NCI-H1417 (cell line): ENCODE measurements at regions not wholly inside any gene's neighbourhood (a gene's known extent, or its start where the extent isn't known, plus 50 kb on each side); places are given as distances from the start of the nearest gene placed in this dataset.

Experiments used
- DNase-seq, 3 experiments: peaks; one replicate each; lab custom pipeline; 2025; lab: John Stamatoyannopoulos, UW

DNA sequence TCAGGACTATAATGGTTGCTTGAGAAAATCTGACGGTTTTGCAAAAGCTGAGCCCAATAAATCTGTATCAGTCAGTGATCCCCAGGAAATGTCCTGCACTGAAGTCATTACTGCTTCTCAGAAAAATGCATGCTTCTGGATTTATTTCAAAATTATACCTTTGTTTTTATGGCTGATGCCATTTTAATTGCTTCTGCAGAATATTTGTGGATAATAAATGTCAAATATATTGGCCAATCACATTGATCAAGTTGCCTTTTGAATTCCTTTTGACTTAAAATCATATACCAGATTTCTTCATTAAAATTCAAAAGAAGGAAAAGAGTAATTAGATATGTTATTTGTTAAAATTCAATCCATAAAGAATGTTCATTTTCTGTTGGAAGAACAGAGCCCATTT lies 842.9 kb upstream of the ADGRL4 start:
- DNase-seq: no peak

DNA sequence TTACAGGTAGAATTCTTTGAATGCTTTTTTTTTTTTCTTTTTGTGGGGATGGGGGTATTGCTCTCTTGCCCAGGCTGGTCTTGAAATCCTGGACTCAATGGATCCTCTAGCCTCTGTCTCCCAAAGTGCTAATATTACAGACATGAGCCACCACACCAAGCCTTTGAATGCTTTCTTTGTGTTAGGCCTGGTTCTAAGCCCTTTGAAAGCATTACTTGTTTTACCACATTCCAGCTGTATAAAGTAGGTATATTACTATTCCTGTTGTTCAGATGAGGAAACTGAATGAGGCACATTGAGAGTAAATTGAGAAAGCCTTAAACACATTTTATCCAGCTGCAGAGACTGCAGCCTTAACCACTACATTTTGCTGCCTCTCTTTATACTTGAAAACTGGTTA lies 841.8 kb upstream of the ADGRL4 start:
- peak in 1 of 3 experiments; percentile 14 for DNase-seq

DNA sequence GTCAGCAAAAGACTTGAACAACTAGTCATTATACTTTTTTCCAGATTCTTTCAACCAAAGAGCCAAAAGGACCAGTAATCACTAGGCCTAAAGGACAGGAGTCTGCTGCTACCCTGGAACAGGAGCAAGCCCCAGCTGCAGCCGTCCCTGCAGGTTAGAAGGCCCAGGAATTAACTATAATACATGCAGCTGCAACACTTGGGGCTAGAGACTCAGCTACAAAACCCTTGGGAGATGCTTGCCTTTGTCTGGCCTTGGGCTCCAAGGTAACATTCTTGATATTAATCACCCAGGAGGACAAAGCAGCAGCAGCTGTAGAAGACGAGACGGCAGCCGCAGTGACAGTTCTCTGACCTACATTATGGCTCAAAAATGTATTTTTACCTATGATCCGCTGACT lies 841.2 kb upstream of the ADGRL4 start:
- DNase-seq: peak; percentile 7 to 58 (median 38)

DNA sequence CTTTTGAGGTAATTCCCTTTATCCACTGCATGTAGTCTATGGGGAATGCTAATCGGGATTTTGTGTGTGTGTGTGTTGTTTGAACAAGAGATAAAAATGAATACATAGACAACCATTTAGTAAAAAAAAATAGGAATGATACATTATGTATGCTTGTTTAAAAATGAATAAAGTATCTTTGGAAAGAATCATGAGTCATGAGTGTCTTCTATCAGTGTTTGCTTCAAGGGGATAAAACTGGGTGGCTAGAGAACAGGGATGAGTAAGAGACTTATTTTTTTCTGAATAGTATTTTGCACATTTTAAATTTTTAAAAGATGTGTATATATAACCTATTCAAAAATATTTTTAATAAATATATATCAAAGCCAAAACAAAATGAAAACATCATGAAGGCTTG lies 839.4 kb upstream of the ADGRL4 start:
- DNase-seq: no peak

DNA sequence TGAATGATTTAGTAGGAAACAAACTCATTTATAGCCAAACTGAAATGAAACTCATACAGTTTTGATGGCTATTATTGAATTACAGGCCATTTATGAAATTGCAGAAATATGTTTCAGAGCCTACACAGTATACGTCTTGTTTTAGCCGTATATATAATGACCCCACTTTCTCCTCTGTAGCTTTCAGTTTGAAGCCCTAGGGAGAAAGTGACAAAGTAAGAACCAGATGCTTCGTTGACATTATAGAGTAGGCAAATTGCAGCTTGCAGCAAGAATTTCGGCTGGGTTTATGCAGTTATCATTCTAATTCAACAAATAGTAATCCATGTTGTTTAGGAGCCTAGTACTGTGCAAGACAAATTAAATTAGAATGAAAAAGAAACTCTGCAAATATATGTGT lies 836.3 kb upstream of the ADGRL4 start:
- no peak for DNase-seq

DNA sequence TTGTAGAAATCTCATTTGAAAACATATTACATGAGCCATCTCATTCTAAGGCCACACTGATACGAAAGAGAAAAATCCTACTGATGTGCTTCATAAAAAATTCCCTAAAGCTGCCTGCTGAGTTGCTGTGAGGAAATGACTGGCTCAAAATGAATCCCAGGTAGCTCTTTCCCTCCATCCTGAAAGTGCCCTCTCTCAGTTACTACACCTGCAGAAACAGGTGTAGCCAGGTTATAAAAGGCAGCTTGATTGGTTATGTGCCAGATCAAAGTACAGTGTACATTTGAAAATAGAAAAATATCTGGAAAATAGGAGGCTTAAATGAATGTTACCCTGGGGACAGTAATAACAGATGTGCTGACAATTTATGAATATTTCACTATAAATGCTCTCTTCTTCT lies 833.4 kb upstream of the ADGRL4 start:
- DNase-seq: peak in 1 of 3 experiments; percentile 39

DNA sequence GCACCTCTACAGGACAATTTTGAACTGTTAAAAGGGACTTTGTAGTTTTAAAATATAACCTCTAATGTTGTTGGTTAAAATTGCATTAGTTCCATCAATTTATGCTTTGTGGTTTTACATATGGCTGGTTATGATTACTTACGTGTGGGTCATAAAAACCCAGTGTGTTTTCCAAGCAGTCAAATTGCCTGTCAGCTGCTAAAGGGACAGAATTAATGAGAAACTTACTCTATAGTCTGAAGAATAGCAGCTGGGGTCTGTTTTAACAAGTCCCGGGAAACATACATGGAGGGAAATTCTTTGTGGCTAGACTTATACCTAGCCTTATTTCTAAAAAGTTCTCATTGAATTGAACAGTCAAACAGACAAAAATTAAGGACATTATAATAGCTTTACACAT lies 820.9 kb upstream of the ADGRL4 start:
- DNase-seq: no peak

DNA sequence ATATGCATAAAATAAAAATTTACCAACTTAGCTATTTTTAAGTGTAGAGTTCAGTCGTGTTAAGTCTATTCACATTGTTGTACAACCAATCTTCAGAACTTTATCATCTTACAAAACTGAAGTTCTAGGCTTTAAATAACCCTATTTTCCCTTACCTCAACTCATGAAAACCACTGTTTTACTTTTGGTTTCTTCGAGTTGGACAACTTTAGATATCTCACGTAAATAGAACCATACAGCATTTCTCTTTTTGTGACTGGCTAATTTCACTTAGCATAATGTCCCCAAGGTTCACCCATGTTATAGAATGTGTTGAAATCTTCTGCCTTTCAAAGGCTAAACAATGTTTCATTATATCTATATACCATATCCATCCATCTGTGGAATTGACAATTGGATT lies 819.0 kb upstream of the ADGRL4 start:
- no peak for DNase-seq

DNA sequence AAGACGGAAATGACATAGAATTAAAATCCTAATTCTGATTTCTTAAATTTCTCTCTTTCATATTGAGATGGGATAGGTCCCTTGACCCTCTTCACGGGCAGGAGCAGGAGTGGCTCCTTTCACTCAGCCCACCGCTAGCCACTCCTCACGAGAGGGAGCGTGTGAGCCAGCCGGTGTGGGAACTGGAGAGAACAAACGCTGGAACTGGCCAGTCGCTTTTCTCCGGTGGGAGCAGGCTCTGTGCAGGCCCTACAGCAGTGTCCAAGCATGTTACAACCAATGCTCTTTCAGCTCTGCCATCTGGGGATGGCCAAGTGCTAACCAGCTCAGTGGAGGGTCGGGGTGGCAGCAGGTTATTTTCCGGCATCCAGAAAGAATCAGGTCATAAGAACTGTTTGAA lies 815.5 kb upstream of the ADGRL4 start:
- DNase-seq: no peak

DNA sequence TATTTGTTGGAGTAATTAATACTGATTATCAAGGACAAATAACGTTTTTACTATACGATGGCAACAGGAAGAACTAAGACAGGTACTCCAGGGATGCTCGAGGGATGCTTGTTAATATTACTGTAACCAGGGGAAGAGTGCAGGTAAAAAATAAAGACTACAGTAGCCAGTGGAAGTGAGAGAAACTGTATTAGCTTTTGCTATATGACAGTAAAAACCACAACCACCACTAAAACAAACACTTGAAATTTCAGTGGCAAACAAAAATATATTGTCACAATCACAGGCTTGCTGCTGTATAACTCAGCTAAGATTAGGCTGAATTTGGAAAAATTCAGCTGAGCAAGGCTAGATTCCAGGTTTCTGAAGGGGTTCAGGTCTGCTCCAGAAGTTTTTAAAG lies 812.6 kb upstream of the ADGRL4 start:
- DNase-seq: no peak

DNA sequence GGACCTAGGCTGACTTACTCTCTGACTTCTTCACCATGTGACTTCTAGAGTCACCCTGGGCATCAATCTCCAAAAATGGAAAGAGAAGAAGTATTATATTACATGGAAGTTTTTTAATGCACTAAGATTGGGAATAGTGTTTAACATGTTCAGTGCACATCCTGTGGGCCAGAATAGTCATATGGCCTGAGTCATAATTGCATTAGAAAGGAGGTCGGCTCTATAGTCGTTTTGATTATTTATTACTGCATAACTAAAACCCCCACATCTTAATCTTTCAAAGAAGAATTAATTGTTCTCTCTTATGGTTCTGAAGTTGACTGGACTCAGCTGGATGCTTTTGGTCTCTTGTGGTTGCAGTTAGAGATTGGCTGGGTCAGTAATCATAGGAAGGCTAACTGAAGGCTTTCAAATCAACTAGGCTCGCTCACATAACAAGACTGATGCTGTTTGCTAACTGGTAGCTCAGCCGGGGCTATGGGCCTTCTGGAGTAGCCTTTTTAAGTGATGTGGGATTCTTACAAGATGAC lies 810.6 kb upstream of the ADGRL4 start:
- no peak for DNase-seq

DNA sequence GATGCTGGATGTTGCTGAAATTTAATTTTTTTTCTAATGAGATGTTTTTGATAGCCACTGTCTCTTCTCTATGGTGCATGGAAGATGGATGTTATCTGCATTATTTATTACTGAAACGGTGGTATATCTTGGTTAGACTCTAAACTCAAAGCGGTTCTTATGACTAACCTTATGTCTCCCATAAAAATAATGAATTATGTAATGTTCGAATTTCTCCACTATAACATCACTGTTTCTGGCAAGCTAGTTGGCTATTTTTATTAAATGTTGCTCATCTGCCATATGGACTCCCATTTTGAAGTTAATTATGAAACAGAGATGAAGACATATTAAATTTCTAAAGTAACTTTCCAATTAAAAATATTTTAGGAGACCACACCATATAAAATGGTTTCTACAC lies 808.6 kb upstream of the ADGRL4 start:
- DNase-seq: no peak

DNA sequence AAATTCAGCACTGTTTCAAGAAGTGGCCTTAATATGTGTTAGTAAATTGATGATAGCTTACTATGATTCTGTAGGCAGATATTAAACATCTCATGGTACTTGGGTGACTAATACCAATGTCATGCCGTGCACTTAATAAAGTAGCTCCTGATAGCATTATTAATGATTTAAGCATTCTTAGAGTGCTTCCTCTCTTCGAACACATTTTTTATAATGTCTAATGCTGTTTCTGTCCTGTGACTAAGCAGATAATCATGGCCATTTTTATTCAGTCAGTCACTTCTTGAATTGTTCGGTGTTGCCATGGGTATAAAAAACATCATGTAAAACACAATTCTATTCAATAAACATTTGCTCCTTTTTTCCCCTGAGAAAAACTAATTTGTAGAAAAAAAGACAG lies 804.6 kb upstream of the ADGRL4 start:
- no peak for DNase-seq

DNA sequence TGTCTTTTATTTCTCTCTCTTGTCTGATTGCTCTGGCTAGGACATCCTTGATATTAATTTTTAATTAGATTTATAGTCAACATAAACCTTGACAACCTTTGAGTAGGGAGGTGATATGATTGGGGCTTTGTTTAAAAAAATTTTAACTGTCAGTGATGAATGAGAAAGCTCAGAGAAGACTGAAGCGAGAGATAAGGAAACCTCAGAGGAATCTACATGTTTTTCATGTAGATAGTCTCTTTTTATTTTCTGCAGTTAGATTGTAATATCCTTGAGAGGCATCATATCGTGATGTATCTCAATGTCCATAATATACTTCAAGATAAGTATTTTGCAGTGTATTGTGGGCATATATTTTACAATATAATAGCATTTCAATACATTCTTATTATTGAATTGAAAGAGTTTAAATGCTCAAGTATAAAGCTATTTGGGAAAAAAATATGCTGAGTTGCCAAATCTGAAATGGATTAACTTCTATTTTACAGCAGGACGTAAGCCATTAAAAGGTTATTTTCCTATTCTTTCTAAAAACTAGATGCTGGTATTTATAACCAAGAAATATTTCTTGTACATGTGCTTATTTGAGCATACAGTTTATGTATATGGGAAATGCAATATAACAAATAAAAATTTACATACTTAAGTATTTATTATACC lies 802.4 kb upstream of the ADGRL4 start:
- no peak for DNase-seq

DNA sequence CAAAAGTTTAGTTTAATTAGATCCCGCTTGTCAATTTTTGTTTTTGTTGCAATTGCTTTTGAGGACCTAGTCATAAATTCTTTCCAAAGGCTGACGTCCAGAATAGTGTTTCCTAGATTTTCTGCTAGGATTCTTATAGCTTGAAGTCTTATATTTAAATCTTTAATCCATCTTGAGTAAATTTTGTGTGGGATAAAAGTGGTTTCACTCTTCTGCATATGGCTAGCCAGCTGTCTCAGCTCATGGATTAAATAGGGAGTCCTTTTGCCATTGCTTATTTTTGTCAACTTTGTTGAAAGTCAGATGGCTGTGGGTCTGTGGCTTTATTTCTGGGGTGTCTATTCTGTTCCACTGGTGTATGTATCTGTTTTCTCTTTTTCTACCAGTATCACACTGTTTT lies 801.3 kb upstream of the ADGRL4 start:
- DNase-seq: no peak

DNA sequence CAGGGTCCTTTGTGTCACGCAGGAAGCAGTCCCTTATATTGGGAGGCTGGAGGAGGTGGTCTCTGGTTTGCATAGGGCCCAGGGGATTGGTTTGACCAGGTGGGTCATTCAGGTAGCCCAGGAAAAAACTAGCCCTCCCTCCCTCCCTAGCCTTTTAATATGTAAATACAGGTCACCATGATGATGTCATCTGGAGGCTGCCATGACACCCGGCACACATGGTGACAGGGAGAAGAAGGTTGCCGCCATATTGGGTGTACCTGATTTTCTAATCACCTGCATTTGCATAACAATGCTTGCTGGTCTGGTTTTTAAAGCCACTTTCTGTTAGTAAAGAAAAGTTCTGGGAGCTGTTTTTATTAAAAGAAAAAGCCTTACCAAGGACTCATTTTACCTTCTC lies 791.0 kb upstream of the ADGRL4 start:
- DNase-seq: no peak

DNA sequence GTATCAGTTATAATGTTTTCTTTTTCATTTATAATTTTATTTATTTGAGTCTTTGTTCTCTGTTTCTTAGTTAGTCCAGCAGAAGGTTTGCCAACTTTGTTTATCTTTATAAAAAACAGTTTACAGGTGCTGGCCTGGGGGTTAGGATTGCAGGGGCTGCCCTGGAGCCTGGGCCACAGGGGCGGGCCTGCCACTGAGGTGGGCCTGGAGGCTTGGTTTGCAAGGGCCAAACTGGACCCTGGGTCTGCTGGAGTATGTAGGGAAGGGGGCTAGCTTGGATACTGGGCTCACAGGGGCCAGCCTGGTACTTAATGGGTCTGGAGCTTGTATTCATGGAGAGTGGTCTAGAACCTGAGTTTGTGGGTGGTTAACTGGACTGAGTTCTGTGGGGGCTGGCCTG lies 789.9 kb upstream of the ADGRL4 start:
- no peak for DNase-seq

DNA sequence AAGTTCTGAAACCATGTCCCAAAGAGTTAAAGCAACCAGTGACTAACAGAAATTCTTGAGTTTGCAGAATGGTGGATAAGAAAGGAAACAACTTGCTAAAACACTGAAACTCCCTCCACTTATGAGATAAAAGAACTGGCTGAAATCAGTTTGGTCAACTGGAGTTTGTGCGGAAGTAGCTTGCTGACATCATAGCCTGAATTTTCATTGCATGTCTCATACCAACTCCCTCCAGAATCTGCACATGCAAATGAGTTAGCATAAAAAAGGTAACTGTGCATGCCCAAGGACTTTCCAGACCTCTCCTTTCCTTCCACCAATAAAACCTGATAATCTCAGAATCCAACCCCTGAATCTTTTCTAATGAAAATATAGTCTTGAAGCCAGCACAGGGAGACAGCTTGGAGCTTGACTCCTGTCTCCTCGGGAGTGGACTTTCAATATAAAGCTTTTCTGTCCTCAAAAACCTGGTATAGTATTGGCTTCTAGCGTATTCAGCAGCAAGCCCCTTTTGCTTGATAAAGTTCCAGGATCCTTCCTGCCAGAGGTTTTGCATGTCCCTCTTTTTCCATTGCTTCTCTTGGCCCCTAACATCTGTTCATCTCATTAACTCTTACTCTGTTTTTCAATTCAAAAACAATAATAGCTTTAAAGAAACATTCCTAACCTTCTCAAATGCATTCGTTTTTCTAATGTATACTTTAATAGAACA lies 785.8 kb upstream of the ADGRL4 start:
- DNase-seq: no peak

DNA sequence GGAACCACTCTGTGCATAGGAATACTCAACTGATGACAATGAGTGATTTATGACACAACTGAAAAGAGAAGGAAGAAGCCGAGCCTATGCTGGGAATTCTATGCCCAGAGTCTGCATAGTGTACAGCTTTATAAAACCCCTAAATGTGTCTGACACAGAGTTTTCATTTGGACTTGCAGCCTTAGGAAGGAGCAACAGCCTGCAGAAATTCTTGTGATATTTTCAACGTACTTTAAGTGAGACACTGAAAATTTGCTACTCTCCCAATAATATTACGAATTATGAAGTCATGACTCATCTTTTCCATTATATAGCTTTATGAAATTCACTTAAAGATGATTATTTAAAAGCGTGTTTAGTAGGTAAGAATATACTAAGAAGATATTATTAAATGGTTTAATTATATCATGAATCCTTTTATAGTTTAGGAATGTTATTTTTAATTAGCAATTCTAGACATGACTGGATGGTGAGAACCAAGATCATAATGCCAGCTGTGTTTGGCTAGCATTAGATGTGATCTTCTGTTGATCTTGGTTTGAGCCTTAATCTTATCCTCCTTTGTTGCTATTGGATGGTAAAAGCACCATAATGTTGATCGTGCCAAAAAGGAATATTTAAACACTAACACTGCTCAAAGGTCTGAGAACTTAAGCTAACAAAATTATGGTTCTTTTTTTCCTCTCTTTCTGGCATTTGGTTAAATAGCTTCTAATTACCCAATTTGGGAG lies 785.1 kb upstream of the ADGRL4 start:
- no peak for DNase-seq

DNA sequence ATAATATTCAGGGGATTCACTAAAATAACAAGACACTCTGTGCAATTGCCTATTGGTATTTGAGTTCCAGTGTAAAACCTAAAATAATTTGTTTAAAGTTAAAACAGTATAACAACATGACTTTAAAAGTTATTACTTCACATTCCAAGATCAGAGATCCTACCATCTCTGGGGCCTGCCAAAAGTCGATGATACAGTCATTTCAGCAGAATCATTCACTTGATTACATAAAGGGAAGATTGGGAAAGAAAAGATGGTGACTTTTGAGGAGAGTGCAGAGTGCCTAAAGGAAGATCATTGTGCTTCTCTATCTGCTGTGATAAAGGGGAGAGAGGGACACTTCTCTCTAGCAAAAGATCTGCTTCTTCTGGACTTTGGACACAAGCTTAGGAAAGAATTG lies 784.4 kb upstream of the ADGRL4 start:
- no peak for DNase-seq

DNA sequence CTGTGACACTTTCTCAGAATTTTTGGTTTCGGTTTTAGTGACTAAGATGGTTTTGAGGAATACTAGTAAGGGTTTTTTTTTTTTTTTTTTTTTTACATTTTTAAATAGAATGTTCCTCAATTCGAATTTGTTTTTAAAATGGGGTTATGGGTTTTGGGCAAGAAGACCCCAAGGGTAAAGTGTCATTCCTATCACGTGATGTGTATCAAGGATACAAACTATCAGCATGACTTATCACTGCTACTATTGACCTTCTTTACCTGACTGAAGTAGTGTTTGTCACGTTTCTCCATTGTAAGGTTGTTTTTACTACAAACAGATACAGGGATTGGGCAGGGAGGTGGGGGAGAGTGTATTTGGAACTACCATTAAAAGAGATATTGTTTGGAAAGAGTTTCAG lies 781.1 kb upstream of the ADGRL4 start:
- no peak for DNase-seq

DNA sequence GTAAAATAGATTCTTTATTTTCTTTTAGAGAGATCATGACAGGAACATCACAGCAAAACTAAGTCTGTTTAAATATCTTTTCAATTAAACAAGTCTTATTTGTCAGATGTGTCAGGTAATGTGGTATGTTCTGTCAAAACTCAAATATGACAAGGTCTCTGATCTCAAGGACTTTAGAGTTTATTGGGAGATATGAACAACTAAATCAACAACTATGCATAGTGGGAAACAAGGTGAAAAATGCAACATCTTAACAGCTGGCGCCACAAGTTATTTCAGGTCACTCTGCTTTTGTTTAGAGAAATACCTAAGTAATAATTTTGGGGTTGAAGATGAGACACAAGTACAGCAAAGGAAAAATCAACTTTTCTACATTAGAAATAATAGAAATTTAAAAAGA lies 779.4 kb upstream of the ADGRL4 start:
- no peak for DNase-seq

DNA sequence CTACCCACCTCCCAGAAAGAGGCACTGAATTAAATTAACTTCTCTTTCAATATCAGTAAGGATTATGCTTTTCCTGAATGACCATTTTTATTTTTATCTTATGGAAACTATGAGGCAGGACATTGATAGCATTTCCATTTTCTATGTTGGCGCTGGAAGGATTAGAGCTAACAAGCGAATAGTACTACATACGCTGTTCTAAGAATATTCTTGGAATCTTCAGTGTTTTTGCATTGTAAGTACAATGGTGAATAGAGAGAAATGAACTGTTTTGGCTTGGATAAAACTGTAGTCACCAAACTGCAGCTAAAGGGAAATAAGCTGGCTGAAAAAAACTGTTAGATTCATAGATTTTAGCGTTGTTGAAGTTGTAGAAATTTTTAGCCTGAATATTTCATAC lies 779.0 kb upstream of the ADGRL4 start:
- no peak for DNase-seq
